ENCODE measurements at regions not wholly inside any gene's neighbourhood (a gene's known extent, or its start where the extent isn't known, plus 50 kb on each side); places are given as distances from the start of the nearest gene placed in this dataset.
"Not testable (repeated sequence)": the region's sequence is repeated elsewhere in the genome, so short reads cannot be mapped to it uniquely, and the experiment has no call there.

- not testable (repeated sequence) for TF ChIP-seq TAF1 (IDR thresholded peaks at IDR 0.05; ENCODE audit: borderline replicate concordance, low read depth, low read length); POLR2A (IDR thresholded peaks at IDR 0.05; ENCODE audit: low read depth, low read length); POLR2AphosphoS5 (IDR thresholded peaks at IDR 0.05; ENCODE audit: low read depth, low read length)
These were observed 1135.2 kb downstream of the TMEM121 start for GRCh38 chr14:106661561-106661960.
